WTC11 (cell line): ENCODE measurements at regions not wholly inside any gene's neighbourhood (a gene's known extent, or its start where the extent isn't known, plus 50 kb on each side); places are given as distances from the start of the nearest gene placed in this dataset.
A peak's percentile ranks its signal among the peaks of the same experiment; 100 is the strongest.

Source experiments
- ATAC-seq: fragments of 200-7000 bp; cut with Tn5 transposase; 2 replicates; pipeline ENCODE4 v1.10.0; 2021; ENCODE audit warnings: mild to moderate bottlenecking, moderate library complexity
- CTCF ChIA-PET: fragments of 300-600 bp; sonication (Branson Sonifier 250); formaldehyde crosslinking; loops from one replicate; lab custom pipeline; 2021; ENCODE audit warnings: antibody characterized with exemption; lab: Charles Lee
- POLR2A ChIA-PET: fragments of 350-600 bp; sonication (Branson Sonifier 250); formaldehyde crosslinking; loops from one replicate; lab custom pipeline; 2021; ENCODE audit warnings: antibody characterized with exemption; lab: Charles Lee
- DNase-seq: peaks from one replicate; pipeline ENCODE4 v3.0.0; 2021; ENCODE audit warnings: low spot score
- H3K27ac Mint-ChIP-seq: 2 replicates; pipeline ENCODE4 v1.8.0; 2021; ENCODE audit warnings: mixed read lengths
- H3K27me3 Mint-ChIP-seq: 2 replicates; pipeline ENCODE4 v1.8.0; 2021; ENCODE audit warnings: low read depth, mild to moderate bottlenecking, moderate library complexity, mixed read lengths
- H3K36me3 Mint-ChIP-seq: 2 replicates; pipeline ENCODE4 v1.8.0; 2021; ENCODE audit warnings: mixed read lengths
- H3K4me1 Mint-ChIP-seq: 2 replicates; pipeline ENCODE4 v1.8.0; 2022; ENCODE audit warnings: mixed read lengths
- H3K4me3 Mint-ChIP-seq: 2 replicates; pipeline ENCODE4 v1.8.0; 2021; ENCODE audit warnings: mild to moderate bottlenecking, moderate library complexity, mixed read lengths
- H3K9me3 Mint-ChIP-seq: 2 replicates; pipeline ENCODE4 v1.8.0; 2021; ENCODE audit warnings: mixed read lengths
- ELF4 ChIP-seq: sonication (generic); formaldehyde crosslinking; IDR thresholded peaks from 2 replicates; pipeline ENCODE4 v1.8.1; 2022; ENCODE audit warnings: low read depth, mild to moderate bottlenecking, moderate library complexity, missing genetic modification reagents
- EMX1 ChIP-seq: fragments of 250-450 bp; sonication (Bioruptor Pico); IDR thresholded peaks from 2 replicates; pipeline ENCODE4 v1.8.0; 2021; ENCODE audit warnings: mild to moderate bottlenecking
- ESRRA ChIP-seq: sonication (generic); formaldehyde crosslinking; IDR thresholded peaks from 2 replicates; pipeline ENCODE4 v1.8.1; 2022; ENCODE audit warnings: mild to moderate bottlenecking, missing genetic modification reagents, borderline replicate concordance
- FOXJ3 ChIP-seq: sonication (generic); formaldehyde crosslinking; IDR thresholded peaks from 2 replicates; pipeline ENCODE4 v1.9.0; 2021; ENCODE audit warnings: missing genetic modification reagents, mild to moderate bottlenecking, borderline replicate concordance
- FOXP1 ChIP-seq: sonication (generic); formaldehyde crosslinking; IDR thresholded peaks from 2 replicates; pipeline ENCODE4 v1.8.0; 2022; ENCODE audit warnings: missing genetic modification reagents, mild to moderate bottlenecking, moderate library complexity, borderline replicate concordance
- MXD4 ChIP-seq: fragments of 250-450 bp; sonication (Bioruptor Pico); IDR thresholded peaks from 2 replicates; pipeline ENCODE4 v1.8.0; 2021; ENCODE audit warnings: mild to moderate bottlenecking, moderate library complexity, borderline replicate concordance
- MYBL2 ChIP-seq: sonication (generic); formaldehyde crosslinking; IDR thresholded peaks from 2 replicates; pipeline ENCODE4 v1.8.1; 2023; ENCODE audit warnings: mild to moderate bottlenecking, moderate library complexity, missing genetic modification reagents
- NFATC4 ChIP-seq: fragments of 250-450 bp; sonication (Bioruptor Pico); IDR thresholded peaks from 2 replicates; pipeline ENCODE4 v1.9.0; 2021; ENCODE audit warnings: mild to moderate bottlenecking
- NR2C2 ChIP-seq: sonication (generic); formaldehyde crosslinking; IDR thresholded peaks from 2 replicates; pipeline ENCODE4 v1.8.0; 2022; ENCODE audit warnings: mild to moderate bottlenecking, missing genetic modification reagents
- RELA ChIP-seq: sonication (generic); formaldehyde crosslinking; IDR thresholded peaks from 2 replicates; pipeline ENCODE4 v1.8.1; 2022; ENCODE audit warnings: missing genetic modification reagents, mild to moderate bottlenecking, borderline replicate concordance
- TCF7 ChIP-seq: sonication (generic); formaldehyde crosslinking; IDR thresholded peaks from 2 replicates; pipeline ENCODE4 v1.8.0; 2022; ENCODE audit warnings: mild to moderate bottlenecking, low read depth, missing genetic modification reagents, moderate library complexity
- TP53 ChIP-seq: sonication (generic); formaldehyde crosslinking; IDR thresholded peaks from 2 replicates; pipeline ENCODE4 v1.8.1; 2023; ENCODE audit warnings: mild to moderate bottlenecking, missing genetic modification reagents
- ZNF232 ChIP-seq: sonication (generic); formaldehyde crosslinking; IDR thresholded peaks from 2 replicates; pipeline ENCODE4 v1.8.0; 2022; ENCODE audit warnings: mild to moderate bottlenecking, missing genetic modification reagents
- ZNF263 ChIP-seq: sonication (generic); formaldehyde crosslinking; IDR thresholded peaks from 2 replicates; pipeline ENCODE4 v1.8.1; 2022; ENCODE audit warnings: low read depth, mild to moderate bottlenecking, moderate library complexity, missing genetic modification reagents
- ZNF671 ChIP-seq: fragments of 250-450 bp; sonication (Bioruptor Pico); IDR thresholded peaks from 2 replicates; pipeline ENCODE4 v1.8.0; 2021; ENCODE audit warnings: mild to moderate bottlenecking
- TF ChIP-seq, protein P1 (sequence below): sonication (generic); formaldehyde crosslinking; conservative IDR thresholded peaks from 2 replicates; pipeline ENCODE4 v1.8.1; 2023; ENCODE audit warnings: mild to moderate bottlenecking, low read depth, missing genetic modification reagents, moderate library complexity
- TF ChIP-seq, protein P2 (sequence below): sonication (generic); formaldehyde crosslinking; IDR thresholded peaks from 2 replicates; pipeline ENCODE4 v1.8.1; 2022; ENCODE audit warnings: missing genetic modification reagents, borderline replicate concordance
- TF ChIP-seq, protein P3 (sequence below): sonication (generic); formaldehyde crosslinking; IDR thresholded peaks from 2 replicates; pipeline ENCODE4 v1.8.0; 2022; ENCODE audit warnings: mild to moderate bottlenecking, missing genetic modification reagents
- TF ChIP-seq, protein P4 (sequence below): sonication (generic); formaldehyde crosslinking; IDR thresholded peaks from 2 replicates; pipeline ENCODE4 v1.8.0; 2022; ENCODE audit warnings: mild to moderate bottlenecking, missing genetic modification reagents
- TF ChIP-seq, protein P5 (sequence below): sonication (generic); formaldehyde crosslinking; IDR thresholded peaks from 2 replicates; pipeline ENCODE4 v1.8.1; 2022; ENCODE audit warnings: mild to moderate bottlenecking, missing genetic modification reagents, moderate library complexity, borderline replicate concordance
- TF ChIP-seq, protein P6 (sequence below): fragments of 200-600 bp; IDR thresholded peaks from 2 replicates; pipeline ENCODE4 v1.8.0; 2022; ENCODE audit warnings: antibody characterized with exemption

DNA sequence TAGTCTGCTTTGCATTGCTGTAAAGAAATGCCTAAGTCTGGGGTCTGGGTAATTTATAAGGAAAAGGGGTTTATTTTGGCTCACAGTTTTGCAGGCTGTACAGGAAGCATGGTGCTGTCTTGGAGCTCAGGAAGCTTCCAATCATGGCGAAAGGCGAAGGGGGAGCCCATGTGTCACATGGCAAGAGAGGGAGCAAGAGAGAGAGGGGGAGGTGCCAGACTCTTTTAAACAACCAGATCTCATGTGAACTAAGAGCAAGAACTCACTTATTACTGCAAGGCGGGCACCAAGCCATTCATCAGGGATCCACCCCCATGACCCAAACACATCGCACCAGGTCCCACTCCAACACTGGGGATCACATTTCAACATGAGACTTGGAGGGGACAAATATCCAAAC is 148.2 kb upstream of the HS3ST2 start:
- Mint-ChIP-seq H3K4me3 (no peak overlapping the region), H3K27ac (no peak overlapping the region)
- POLR2A ChIA-PET: no interaction called here
- CTCF ChIA-PET: no interaction called here
- TF ChIP-seq, protein P1, sequence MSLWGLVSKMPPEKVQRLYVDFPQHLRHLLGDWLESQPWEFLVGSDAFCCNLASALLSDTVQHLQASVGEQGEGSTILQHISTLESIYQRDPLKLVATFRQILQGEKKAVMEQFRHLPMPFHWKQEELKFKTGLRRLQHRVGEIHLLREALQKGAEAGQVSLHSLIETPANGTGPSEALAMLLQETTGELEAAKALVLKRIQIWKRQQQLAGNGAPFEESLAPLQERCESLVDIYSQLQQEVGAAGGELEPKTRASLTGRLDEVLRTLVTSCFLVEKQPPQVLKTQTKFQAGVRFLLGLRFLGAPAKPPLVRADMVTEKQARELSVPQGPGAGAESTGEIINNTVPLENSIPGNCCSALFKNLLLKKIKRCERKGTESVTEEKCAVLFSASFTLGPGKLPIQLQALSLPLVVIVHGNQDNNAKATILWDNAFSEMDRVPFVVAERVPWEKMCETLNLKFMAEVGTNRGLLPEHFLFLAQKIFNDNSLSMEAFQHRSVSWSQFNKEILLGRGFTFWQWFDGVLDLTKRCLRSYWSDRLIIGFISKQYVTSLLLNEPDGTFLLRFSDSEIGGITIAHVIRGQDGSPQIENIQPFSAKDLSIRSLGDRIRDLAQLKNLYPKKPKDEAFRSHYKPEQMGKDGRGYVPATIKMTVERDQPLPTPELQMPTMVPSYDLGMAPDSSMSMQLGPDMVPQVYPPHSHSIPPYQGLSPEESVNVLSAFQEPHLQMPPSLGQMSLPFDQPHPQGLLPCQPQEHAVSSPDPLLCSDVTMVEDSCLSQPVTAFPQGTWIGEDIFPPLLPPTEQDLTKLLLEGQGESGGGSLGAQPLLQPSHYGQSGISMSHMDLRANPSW (CRISPR knock-in tag): no peak
- TF ChIP-seq FOXJ3: no peak
- TF ChIP-seq, protein P2, sequence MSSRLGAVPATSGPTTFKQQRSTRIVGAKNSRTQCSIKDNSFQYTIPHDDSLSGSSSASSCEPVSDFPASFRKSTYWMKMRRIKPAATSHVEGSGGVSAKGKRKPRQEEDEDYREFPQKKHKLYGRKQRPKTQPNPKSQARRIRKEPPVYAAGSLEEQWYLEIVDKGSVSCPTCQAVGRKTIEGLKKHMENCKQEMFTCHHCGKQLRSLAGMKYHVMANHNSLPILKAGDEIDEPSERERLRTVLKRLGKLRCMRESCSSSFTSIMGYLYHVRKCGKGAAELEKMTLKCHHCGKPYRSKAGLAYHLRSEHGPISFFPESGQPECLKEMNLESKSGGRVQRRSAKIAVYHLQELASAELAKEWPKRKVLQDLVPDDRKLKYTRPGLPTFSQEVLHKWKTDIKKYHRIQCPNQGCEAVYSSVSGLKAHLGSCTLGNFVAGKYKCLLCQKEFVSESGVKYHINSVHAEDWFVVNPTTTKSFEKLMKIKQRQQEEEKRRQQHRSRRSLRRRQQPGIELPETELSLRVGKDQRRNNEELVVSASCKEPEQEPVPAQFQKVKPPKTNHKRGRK: no peak
- TF ChIP-seq, protein P3, sequence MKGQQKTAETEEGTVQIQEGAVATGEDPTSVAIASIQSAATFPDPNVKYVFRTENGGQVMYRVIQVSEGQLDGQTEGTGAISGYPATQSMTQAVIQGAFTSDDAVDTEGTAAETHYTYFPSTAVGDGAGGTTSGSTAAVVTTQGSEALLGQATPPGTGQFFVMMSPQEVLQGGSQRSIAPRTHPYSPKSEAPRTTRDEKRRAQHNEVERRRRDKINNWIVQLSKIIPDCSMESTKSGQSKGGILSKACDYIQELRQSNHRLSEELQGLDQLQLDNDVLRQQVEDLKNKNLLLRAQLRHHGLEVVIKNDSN (CRISPR knock-in tag): no peak; the same call in 1 of the 2 replicates
- no peak for TF ChIP-seq EMX1 (CRISPR knock-in tag)
- TF ChIP-seq ZNF232 (CRISPR knock-in tag): no peak
- TF ChIP-seq FOXP1 (CRISPR knock-in tag): no peak
- TF ChIP-seq NR2C2 (CRISPR knock-in tag): no peak
- TF ChIP-seq, all 79 proteins: peak for 0
- ATAC-seq (no peak), DNase-seq (no peak)
- Mint-ChIP-seq H3K36me3 (no peaks in the 10 kb centered on the region), H3K27me3 (no peaks in the 10 kb centered on the region), H3K4me1 (no peaks in the 10 kb centered on the region), H3K9me3 (no peaks in the 10 kb centered on the region)

DNA sequence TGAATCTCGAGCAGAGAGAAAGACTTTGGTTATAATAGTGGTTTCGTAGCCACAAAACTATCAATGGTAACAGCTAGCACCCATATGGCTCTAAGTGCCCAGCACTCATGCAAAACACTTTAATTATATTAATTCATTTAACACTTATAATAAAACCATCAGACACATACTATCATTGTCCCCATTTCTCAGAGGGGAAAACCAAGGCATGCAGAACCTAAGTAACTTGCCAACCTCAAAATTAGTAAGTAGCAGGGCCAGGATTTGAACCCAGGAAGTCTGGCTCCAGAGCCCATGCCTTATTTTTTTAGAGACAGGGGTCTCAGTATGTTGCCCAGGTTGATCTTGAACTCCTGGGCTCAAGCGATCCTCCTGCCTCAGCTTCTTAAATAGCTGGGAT is 145.6 kb upstream of the HS3ST2 start:
- H3K9me3 Mint-ChIP-seq: no peaks in the 10 kb centered on the region
- no peaks in the 10 kb centered on the region for H3K4me1 Mint-ChIP-seq
- CTCF ChIA-PET: no interaction called here
- H3K27me3 Mint-ChIP-seq: no peaks in the 10 kb centered on the region
- ATAC-seq (no peak), DNase-seq (no peak)
- POLR2A ChIA-PET: no interaction called here
- TF ChIP-seq ZNF232 (CRISPR knock-in tag) (no peak), NFATC4 (CRISPR knock-in tag) (no peak)
- TF ChIP-seq, protein P4, sequence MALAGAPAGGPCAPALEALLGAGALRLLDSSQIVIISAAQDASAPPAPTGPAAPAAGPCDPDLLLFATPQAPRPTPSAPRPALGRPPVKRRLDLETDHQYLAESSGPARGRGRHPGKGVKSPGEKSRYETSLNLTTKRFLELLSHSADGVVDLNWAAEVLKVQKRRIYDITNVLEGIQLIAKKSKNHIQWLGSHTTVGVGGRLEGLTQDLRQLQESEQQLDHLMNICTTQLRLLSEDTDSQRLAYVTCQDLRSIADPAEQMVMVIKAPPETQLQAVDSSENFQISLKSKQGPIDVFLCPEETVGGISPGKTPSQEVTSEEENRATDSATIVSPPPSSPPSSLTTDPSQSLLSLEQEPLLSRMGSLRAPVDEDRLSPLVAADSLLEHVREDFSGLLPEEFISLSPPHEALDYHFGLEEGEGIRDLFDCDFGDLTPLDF (CRISPR knock-in tag): no peak
- H3K36me3 Mint-ChIP-seq: no peaks in the 10 kb centered on the region
- no peak overlapping the region for H3K27ac Mint-ChIP-seq
- H3K4me3 Mint-ChIP-seq: no peak overlapping the region

DNA sequence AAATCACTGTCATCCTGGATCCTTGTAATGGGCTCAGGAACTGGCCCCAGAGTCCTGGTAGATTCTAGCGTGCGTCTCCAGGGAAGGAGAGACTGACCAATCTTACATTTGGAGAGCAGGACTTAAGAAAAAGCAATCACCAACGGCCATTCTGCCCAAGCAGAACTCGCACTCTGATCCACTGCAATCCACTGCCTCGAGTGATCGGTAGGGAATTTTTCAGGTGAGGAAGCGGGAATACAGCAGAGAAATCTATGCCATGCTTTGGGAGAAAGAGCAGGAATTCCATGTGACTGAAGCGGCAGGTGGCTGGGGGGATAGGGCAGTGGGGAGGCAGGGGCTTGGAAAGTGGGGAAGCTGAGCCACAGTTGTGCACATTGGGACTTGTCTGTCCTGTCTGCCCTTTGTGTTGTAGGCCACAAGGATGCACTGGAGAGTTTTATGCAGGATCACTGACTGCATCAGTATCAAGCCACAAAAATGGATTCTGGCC is 143.9 kb upstream of the HS3ST2 start:
- no peak for DNase-seq
- TF ChIP-seq, protein P5, sequence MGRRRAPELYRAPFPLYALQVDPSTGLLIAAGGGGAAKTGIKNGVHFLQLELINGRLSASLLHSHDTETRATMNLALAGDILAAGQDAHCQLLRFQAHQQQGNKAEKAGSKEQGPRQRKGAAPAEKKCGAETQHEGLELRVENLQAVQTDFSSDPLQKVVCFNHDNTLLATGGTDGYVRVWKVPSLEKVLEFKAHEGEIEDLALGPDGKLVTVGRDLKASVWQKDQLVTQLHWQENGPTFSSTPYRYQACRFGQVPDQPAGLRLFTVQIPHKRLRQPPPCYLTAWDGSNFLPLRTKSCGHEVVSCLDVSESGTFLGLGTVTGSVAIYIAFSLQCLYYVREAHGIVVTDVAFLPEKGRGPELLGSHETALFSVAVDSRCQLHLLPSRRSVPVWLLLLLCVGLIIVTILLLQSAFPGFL (CRISPR knock-in tag): no peak
- TF ChIP-seq, protein P4 (CRISPR knock-in tag): no peak
- TF ChIP-seq, protein P6, sequence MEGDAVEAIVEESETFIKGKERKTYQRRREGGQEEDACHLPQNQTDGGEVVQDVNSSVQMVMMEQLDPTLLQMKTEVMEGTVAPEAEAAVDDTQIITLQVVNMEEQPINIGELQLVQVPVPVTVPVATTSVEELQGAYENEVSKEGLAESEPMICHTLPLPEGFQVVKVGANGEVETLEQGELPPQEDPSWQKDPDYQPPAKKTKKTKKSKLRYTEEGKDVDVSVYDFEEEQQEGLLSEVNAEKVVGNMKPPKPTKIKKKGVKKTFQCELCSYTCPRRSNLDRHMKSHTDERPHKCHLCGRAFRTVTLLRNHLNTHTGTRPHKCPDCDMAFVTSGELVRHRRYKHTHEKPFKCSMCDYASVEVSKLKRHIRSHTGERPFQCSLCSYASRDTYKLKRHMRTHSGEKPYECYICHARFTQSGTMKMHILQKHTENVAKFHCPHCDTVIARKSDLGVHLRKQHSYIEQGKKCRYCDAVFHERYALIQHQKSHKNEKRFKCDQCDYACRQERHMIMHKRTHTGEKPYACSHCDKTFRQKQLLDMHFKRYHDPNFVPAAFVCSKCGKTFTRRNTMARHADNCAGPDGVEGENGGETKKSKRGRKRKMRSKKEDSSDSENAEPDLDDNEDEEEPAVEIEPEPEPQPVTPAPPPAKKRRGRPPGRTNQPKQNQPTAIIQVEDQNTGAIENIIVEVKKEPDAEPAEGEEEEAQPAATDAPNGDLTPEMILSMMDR: no peak
- no peak for TF ChIP-seq EMX1 (CRISPR knock-in tag)
- TF ChIP-seq ZNF263 (CRISPR knock-in tag): no peak
- TF ChIP-seq MYBL2 (CRISPR knock-in tag): no peak
- TF ChIP-seq MXD4 (CRISPR knock-in tag): no peak
- no peak for TF ChIP-seq ELF4 (CRISPR knock-in tag)
- TF ChIP-seq RELA: no peak
- TF ChIP-seq TP53 (CRISPR knock-in tag): no peak
- TF ChIP-seq NFATC4 (CRISPR knock-in tag): no peak
- no peak for TF ChIP-seq TCF7 (CRISPR knock-in tag)
- TF ChIP-seq ZNF671: no peak
- no peak for TF ChIP-seq ESRRA (CRISPR knock-in tag)
- H3K27ac Mint-ChIP-seq: no peak overlapping the region
- H3K36me3 Mint-ChIP-seq: no peaks in the 10 kb centered on the region
- ATAC-seq: peak; percentile 62
- H3K4me3 Mint-ChIP-seq: no peak overlapping the region
- H3K9me3 Mint-ChIP-seq: no peaks in the 10 kb centered on the region
- H3K4me1 Mint-ChIP-seq: no peaks in the 10 kb centered on the region
- H3K27me3 Mint-ChIP-seq: no peaks in the 10 kb centered on the region
- CTCF ChIA-PET: interaction anchor here (1.2 to 1.3 kb wide), 2 partner anchors 12 to 137 kb away, joined by 3 to 4 read pairs; no protein-coding TSS in a partner anchor
- POLR2A ChIA-PET: no interaction called here
